Activated T-cell treated with anti-CD3 and anti-CD28 coated beads for 24 hours (primary cell): ENCODE measurements at regions not wholly inside any gene's neighbourhood (a gene's known extent, or its start where the extent isn't known, plus 50 kb on each side); places are given as distances from the start of the nearest gene placed in this dataset.

Experiments used
- DNase-seq: peaks from one replicate; pipeline ENCODE4 v3.0.0-alpha.2; 2020; ENCODE audit warnings: low read depth

DNA sequence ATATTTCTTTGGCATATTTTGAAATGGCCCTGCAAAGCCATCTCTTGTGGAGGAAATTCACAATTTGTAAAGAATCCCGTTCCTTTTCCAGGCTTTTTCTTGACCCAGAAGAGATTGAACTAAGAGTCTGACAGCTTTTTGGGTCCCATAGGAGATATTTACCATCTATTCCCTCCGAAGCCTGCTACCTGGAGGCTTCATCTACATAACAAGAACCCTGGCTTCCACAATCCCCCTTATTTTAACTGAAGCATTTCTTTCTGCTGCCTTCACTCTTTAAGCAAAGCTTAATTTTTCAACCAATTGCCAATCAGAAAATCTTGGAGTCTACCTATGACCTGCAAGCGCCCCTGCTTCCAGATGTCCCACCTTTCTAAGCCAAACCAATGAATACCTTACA is 248.1 kb upstream of the GADL1 start:
- no peak for DNase-seq

DNA sequence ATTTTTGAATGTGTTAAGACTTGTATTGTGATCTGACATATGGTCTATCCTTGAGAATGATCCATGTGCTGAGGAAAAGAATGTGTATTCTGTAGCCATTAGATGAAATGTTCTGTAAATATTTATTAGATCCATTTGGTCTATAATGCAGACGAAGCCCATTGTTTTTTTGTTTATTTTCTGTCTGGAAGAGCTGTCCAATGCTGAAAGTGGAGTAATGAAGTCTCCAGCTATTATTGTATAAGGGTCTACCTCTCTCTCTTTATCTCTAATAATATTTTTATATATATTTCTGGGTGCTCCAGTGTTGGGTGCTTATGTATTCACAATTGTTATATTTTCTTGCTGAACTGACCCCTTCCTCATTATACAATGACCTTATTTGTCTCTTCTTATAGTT is 250.6 kb upstream of the GADL1 start:
- no peak for DNase-seq

DNA sequence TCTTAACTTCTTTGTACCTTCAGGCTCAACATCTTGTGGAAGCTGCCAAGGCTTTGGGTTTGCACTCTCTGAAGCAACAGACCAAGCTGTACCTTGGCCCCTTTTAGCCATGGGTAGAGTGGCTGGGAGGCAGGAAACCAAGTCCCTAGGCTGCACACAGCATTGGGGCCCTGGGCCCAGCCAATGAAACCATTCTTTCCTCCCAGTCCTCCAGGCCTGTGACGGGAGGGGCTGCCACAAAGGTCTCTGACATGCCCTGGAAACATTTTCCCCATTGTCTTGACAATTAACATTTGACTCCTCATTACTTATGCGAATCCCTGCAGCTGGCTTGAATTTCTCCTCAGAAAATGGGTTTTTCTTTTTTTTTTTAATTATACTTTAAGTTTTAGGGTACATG is 253.1 kb upstream of the GADL1 start:
- DNase-seq = no peak

DNA sequence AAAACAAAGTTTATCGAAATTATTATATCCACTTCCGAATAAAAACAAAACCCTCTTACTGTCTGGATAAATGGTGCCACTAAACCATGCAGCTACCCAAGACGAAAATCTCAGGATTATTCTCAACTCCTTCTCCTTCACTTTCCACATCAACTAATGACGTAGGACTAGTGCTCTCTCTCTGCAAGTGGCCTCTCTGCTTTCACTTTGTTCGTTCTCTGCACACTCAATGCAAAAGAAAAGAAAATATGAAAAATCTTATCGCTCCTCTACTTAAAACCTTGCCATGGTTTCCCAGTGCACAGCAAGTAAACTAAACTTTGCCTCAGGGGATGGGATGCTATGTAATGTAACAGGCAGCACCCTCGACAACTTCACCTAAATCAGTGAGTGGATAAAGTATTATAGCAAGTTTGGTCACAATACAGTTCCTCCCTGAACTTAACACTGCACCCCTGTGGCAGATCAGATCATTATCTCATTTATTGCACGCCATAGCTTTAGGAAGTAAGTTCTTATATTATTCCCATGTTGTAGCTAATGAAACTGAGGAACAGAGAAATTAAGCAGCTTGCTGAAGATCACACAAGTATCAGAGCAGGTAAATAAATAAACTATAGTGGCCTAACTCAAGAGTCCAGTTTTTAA is 262.7 kb upstream of the GADL1 start:
- DNase-seq = no peak

DNA sequence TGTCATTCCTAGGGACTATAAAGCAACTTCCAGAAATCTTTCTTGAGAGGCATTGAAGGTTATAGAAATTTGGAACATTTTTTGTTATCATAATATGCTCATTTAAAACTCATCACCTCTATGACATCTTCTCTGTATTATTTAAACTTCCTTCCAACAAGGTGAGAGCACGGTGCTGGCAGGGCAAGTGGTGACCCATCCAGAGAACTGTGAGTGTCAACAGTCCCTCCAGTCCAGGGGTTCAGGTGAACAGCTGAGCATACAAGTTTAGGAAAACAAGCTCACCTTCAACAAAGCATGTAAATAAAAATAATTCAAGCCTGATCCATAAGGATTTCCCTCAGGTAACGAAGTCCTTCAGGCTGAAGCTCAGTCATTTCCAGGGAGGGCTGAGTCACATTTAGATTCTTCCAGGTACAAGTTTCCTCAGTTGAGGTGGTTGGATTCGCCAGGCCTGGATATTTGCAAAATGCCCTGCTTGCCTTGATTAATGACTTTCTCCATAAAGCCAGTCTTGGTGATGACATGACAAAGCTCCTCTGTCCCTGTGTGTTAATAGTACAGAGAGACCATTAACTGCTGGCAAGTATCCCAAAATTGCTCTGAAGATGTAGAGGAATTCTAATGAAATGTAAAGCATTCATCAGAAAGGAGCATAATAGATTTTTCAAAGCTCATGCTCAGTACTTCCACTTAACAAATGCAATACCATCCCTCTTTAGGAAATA is 263.6 kb upstream of the GADL1 start:
- no peak for DNase-seq

DNA sequence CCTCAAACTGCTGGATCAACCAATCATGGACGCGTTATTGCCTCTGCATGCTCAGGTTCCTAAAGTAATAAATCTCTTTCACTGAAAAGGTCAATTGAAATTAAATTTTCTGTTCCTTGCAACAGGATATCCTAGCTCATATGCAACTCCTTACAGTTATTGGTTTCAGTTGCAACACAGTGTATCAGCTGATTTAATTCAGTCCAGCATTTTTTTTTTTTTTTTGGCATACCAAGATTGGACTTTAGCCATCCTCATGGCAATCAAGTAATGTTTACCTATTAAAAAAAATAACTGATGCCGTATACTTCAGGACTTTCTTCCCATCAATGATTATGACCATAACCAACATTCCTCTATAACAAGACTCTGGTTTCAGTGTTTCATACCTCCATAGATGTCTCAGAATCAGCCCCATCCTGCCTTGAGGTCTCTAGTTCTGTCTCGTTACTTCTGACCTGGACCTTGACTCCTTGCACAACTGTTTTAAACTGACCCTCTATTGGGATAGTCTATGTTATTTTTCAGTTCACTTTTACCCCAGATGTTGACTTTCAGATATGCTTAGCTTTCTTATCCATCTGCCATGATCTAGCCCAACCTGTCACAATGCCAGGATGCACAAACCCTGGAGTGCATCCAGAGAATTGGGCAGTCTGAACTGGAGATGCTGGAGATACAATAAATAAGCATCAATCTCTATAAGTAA is 265.0 kb upstream of the GADL1 start:
- no peak for DNase-seq

DNA sequence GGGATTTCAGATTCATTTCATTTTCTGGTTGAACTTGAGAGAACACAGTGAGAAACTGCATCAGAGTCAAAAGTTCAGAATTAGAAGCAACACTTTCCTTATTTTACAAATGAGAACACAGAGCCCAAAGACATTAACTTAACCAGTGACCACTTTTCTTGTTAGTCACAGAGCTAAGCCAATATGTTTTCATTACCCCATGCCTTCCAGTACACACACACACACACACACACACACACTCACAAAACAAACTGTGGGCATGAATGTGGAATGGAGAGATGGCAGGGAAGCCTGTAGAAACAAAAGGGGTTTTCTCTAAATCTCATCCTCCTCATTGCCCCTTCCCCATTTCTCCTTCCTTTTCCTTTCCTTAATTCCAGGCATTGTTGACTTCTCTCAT is 267.4 kb upstream of the GADL1 start:
- no peak for DNase-seq

DNA sequence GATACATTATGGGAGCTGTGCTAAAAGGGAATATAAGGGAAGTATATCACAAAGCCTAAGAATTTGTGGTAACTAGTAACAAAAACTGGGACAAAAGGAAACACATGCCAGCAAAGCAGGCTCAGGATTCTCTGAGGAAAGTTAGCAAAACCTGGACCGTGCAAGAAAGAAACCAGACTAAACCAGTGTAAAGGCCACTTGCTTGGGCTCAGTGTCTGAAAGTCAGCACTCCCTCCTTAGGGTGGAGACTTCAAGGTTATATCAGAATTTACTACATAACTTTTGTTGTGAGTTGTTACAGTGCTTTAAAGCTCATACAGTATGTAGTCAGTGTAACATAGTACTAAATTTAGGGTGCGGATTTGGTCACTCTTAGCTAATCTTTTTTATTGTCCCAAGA is 269.9 kb upstream of the GADL1 start:
- DNase-seq = no peak

DNA sequence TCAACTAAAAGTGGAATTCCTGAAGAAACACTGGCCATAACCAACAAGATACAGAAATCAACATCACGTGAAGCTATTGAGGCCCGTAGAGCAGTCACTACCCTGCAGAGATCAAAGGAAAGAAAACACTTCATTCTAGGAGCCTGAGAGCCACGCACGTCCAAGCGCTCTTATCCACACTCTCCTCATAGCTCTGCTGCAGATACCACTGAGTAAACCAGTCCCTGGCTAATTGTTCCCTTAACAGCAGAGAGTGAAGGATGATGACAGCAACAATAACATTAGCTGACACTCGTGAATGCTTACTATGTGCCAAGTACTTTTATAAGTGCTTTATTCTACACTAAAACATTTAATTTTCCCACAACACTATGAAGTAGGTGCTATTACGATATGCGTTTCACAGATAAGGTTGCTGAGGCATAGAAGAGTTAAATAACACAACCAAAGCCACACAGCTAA is 271.0 kb upstream of the GADL1 start:
- no peak for DNase-seq

DNA sequence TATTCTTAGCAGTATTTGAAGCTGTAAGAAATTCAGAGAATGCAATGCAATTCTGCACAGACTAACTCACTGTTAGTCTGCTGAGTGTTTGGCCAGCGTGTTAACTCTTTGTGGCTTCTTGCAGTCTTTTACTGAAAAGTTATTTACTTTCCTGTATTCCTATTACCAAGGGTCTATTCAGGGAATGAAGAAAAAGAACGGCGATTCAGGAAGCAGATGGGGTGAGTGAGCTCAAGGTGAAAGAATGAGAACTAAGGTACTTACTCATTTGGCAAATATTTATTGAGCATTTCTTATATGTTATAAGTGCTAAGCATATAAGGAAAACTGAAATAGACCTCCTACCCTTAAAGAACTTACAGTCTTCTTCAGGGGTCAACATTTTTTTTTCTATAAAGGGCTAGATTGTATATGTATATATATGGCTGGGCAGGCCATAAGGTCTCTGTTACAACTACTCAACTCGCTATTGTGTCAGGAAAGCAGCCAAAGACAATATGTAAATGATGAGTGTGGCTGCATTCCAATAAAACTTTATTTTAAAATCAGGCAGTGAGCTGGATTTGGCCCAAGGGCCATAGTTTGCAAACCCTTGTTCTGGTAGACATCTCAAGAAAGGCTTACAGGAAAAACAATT is 271.9 kb upstream of the GADL1 start:
- no peak for DNase-seq

DNA sequence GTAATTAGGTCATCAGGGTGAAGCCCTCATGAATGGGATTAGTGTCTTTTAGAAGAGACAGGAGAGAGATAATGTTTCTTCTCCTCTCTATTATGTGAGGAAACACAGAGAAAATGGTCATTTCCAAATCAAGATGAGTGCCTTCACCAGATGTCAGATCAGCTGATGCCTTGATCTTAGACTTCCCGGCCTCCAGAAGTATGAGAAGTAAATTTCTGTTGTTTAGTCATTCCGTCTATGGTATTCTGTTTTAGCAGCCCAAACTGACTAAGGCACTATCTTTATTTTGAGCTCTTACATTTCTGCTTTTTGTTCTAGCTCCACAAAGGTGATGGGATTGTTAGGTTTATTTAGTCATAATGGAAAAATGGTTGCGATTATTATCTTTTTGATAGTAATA is 273.2 kb upstream of the GADL1 start:
- no peak for DNase-seq

DNA sequence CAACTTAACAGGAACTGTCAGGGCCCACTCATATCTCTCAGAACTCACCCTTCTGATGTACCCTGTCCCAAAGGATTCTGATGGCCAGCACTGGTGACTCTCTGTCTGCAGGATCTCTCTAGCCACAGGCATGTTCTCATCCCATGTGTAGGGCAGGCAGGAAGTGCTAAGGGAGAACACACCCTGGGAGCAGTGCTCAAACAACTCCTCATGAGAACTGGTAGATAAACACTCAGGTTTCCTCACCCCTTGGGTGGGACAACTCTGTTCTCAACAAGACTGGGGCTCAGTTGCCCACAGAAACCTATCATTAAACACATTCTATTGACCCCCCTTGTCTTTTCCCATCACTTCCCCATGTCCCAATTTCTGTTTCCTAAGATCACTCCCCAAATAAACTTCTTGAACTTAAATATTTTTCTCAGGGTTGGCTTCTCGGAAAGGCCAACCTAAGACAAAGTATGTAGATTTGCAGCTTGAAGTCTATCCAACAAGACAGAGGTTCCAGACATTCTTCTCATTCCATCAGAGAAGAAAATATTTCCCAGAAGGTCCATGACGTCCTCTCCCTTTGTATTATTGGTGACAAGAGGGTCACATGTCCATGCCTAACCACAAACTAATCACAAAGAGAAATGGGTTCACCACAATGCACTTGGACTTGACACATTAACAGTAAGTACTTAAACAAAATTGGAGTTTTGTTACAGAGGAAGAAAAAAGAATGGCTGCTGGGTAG is 276.6 kb upstream of the GADL1 start:
- no peak for DNase-seq

DNA sequence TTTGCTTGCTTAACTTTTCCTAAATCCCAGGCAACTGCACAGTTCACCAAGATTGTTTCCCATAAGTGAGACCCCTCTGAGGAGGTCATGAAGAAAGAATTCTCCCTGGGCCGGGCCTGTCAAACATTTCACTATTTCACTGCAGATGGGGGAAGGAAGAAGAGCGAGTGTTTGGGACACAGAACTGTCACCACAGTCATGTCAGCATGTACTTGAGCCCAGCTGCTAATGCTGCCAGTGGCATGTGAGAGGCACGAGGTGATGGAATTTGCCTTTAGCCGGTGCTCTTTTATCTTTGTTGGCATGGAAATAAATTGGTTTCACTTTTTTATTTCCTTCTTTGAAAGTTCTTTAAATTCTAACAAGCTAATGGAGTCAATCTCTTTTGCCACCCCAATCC is 277.9 kb upstream of the GADL1 start:
- DNase-seq = no peak

DNA sequence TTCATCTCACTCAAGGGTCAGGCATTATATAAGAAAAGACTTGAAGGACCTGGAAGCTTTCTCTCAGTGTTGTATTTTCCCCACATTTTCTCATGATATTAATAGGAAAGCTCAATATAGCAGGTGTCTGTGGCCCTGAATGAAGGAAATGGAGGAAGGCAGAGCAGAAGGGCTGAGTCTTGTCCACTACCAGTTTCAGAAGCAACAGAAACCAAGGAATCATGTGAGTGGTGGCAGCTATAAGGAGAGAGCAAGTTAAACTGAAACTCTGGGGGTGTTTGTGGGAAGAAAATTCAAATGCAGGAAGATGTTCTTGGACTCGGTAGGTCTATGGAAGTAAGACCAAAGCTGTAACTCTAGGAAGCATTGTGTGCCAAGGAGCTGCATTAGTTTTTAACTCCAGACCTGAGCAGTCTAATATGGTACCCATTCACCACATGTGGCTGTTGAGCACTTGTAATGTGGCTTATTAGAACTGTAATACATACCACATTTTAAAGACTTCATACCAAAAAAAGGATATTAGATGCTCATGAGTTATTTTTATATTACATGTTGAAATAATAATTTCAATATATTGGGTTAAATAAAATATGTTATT is 278.8 kb upstream of the GADL1 start:
- no peak for DNase-seq

DNA sequence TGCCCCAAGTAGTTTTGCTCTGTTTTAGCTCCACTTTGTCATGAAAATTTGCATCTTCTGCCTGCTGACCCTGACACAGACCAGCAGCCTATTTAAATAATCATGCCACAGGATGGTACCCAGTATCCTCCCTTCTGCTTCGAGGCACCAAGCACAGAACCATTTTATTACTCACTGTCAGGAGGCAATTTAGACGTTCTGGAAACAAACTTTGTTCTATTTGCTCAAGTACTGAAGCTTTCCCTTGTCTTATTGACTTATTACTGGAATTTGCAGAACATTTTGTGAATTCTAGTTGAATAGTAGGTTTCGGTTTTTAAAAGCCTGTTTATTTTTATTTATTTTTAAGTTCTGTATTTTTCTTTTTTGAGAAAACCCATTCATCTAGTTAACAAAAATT is 279.6 kb upstream of the GADL1 start:
- DNase-seq = no peak

DNA sequence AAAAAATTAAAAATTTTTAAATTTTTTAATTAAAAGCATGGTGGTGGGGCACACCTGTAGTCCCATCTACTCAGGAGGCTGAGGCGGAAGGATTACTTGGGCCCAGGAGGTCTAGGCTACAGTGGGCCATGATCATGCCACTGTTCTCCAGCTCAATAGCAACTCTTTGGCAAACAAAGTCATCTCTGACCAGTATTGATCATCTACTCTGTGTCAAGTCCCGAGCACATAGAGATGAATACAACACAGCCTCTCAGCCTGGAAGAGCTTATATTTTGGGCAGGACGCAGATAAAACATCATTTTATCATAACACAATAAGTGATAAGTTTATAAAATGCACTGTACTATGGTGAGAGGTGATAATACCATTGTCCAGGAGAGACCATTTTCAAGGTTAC is 281.6 kb upstream of the GADL1 start:
- DNase-seq = no peak

DNA sequence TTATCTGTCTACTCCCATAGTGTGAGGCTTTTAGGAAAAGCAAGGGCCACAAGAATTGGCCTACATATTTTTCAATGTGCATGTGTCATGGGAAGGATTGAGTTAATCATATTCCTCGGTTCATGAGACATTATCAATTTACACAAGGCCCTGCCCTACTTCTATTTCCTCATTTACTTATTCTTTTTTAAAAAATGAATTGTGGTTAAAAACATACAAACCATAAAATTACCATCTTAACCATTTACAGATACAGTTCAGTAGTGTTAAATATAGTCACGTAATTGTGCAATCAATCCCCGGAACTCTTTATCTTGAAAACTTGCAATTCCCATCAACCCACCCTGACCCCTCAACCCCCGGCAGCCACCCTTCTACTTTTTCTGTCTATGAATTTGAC is 284.0 kb upstream of the GADL1 start:
- no peak for DNase-seq

DNA sequence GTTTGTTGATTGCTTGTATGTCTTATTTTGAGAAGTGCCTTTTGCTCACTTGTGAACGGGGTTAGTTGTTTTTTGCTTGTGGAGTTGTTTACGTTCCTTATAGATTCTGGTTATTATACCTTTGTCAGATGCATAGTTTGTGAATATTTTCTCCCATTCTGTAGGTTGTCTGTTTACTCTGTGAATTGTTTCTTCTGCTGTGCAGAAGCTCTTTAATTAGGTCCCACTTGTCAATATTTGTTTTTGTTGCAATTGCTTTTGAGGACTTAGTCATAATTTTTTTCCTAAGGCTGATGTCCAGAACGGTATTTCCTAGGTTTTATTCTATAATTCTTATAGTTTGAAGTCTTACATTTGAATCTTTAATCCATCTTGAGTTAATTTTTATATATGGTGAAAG is 285.3 kb upstream of the GADL1 start:
- no peak for DNase-seq

DNA sequence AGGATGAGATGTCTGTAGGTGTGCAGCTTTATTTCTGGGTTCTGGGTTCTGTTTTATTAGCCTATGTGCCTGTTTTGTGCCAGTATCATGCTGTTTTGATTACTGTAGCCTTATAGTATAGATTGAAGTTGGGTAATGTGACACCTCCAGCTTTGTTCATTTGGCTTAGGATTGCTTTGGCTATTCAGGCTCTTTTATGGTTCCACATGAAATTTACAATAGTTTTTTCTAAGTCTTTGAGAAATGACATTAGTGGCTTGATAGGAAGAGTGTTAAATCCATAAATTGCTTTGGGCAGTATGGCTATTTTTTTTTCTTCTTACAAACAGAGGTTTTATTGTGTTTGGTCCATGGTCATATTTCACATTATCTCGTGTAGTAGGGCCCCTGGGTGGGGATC is 285.8 kb upstream of the GADL1 start:
- DNase-seq = no peak

DNA sequence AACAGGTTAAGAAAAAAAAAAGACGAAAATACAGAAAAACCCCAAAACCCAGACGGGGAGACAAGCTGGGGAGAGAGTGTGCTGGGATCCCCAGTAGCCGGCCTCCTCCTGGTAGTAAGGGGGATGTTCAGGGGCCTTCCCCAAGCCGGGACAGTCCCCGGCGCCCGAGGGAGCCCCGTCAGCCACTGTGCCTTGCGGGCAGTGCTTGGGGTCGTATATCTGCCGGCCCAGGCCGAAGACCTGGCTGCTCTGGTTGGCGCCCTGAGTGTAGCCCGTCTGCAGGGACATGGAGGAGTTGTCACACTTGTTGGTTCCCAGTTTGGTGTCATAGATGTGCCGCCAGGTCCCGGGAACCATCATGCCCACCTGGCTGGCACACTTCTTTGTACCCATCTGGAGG is 287.2 kb upstream of the GADL1 start:
- no peak for DNase-seq

DNA sequence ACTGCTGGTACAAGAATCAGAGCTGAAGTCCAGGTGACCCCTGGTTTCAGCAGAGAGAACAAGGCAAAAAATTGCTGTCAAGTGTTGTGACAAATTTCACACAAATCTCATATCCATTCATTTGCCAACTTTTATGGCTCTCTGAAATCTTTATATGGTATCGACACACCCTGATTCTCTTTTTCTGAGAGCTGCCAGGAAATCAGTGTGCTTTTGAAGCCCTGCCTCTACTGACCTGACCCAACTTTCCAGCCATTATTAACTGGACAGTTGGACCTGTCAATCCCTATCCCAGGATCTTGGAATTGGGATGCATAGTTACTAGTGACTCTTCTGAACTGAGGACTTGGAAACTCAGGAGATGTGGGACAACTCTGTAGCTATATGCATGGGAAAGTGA is 288.2 kb upstream of the GADL1 start:
- no peak for DNase-seq
